Naive thymus-derived CD4-positive, alpha-beta T cell (primary cell): ENCODE measurements at regions not wholly inside any gene's neighbourhood (a gene's known extent, or its start where the extent isn't known, plus 50 kb on each side); places are given as distances from the start of the nearest gene placed in this dataset.

Source experiments
- ATAC-seq: fragments of 150-1000 bp; cut with Tn5 transposase; 2 replicates; pipeline ENCODE4 v1.10.0; 2021; ENCODE audit warnings: mild to moderate bottlenecking, moderate library complexity
- CTCF ChIA-PET: fragments of 350-600 bp; sonication (Branson Sonifier 250); formaldehyde crosslinking; loops from one replicate; lab custom pipeline; 2021; ENCODE audit warnings: antibody characterized with exemption; lab: Charles Lee
- POLR2A ChIA-PET: fragments of 350-600 bp; sonication (Branson Sonifier 250); formaldehyde crosslinking; loops from one replicate; lab custom pipeline; 2021; ENCODE audit warnings: antibody characterized with exemption, inconsistent platforms; lab: Charles Lee
- DNase-seq, 9 donors: peaks; one replicate each; pipeline versions ENCODE4 v3.0.0 to v3.0.0-alpha.2; 2020 to 2022; ENCODE audit warnings: mixed read lengths in 1 of 9
- H3K27ac ChIP-seq: one replicate; pipeline ENCODE4 v1.7.0; 2013; ENCODE audit warnings: mild to moderate bottlenecking, low read depth, low read length, moderate library complexity
- H3K27me3 ChIP-seq, 2 donors: one replicate each; pipeline ENCODE4 v1.7.0; 2013; ENCODE audit warnings: low read length in 2 of 2, mild to moderate bottlenecking in 2 of 2, moderate library complexity in 2 of 2; ENCODE audit not compliant: control insufficient read depth in 2 of 2, insufficient read depth in 2 of 2
- H3K36me3 ChIP-seq, 3 experiments: 1 replicate in 2 of 3; 2 replicates in 1 of 3; pipeline ENCODE4 v1.7.0; 2013; ENCODE audit warnings: low read length in 3 of 3, mild to moderate bottlenecking in 3 of 3, moderate library complexity in 1 of 3; ENCODE audit not compliant: insufficient read depth in 3 of 3, control insufficient read depth in 2 of 3
- H3K4me1 ChIP-seq, 2 donors: one replicate each; pipeline ENCODE4 v1.7.0; 2013; ENCODE audit warnings: low read length in 2 of 2, mild to moderate bottlenecking in 2 of 2, moderate library complexity in 1 of 2; ENCODE audit not compliant: control insufficient read depth in 2 of 2, insufficient read depth in 2 of 2
- H3K4me3 ChIP-seq: 2 replicates; pipeline ENCODE4 v1.7.0; 2013; ENCODE audit warnings: mild to moderate bottlenecking, low read length
- H3K9me3 ChIP-seq, 3 experiments: 1 replicate in 2 of 3; 2 replicates in 1 of 3; pipeline ENCODE4 v1.7.0; 2013; ENCODE audit warnings: low read length in 3 of 3; ENCODE audit not compliant: control insufficient read depth in 2 of 3
- H3K27ac Mint-ChIP-seq, 9 donors: one replicate each; pipeline ENCODE4 v1.8.0; 2020 to 2022; ENCODE audit warnings: mixed read lengths in 9 of 9, mild to moderate bottlenecking in 8 of 9, moderate library complexity in 5 of 9, inconsistent platforms in 2 of 9
- H3K27me3 Mint-ChIP-seq, 5 donors: one replicate each; pipeline ENCODE4 v1.8.0; 2021 to 2022; ENCODE audit warnings: mixed read lengths in 5 of 5, mild to moderate bottlenecking in 1 of 5
- H3K36me3 Mint-ChIP-seq, 5 donors: one replicate each; pipeline ENCODE4 v1.8.0; 2020 to 2022; ENCODE audit warnings: mixed read lengths in 5 of 5, mild to moderate bottlenecking in 3 of 5, inconsistent platforms in 1 of 5
- H3K4me1 Mint-ChIP-seq, 7 donors: one replicate each; pipeline ENCODE4 v1.8.0; 2020 to 2022; ENCODE audit warnings: mixed read lengths in 7 of 7, mild to moderate bottlenecking in 3 of 7, inconsistent platforms in 1 of 7
- H3K4me3 Mint-ChIP-seq, 10 donors: one replicate each; pipeline ENCODE4 v1.8.0; 2020 to 2022; ENCODE audit warnings: mild to moderate bottlenecking in 10 of 10, mixed read lengths in 10 of 10, moderate library complexity in 6 of 10, inconsistent platforms in 2 of 10
- H3K9me3 Mint-ChIP-seq, 11 donors: one replicate each; pipeline ENCODE4 v1.8.0; 2020 to 2022; ENCODE audit warnings: mixed read lengths in 11 of 11, mild to moderate bottlenecking in 4 of 11, inconsistent platforms in 1 of 11, moderate library complexity in 1 of 11
- intact Hi-C, 2 donors: fragments of 100-400 bp; cut with micrococcal nuclease; formaldehyde crosslinking; loops; one replicate each; pipeline ENCODE4 v1.15.1; 2023

GRCh38 chr4:15232366-15233263, 195.2 kb upstream of the C1QTNF7 start:
- peaks cover 24 to 39% (median 35%) of the 10 kb centered on the region in 7 donors for H3K4me1 Mint-ChIP-seq
- intact Hi-C loops = loop anchor here in 1 of 2 donors (1.0 to 10.0 kb wide), 4 partner anchors 169 to 1578 kb away; partner anchors contain the start of genes CPEB2 and TAPT1
- no peaks in the 10 kb centered on the region for H3K27me3 ChIP-seq
- ChIA-PET POLR2A (interaction anchor here (0.7 kb wide), 1 partner anchor 11 kb away, joined by 3 read pairs; no protein-coding TSS in a partner anchor), CTCF (interaction anchor here (0.6 to 9.4 kb wide), 9 partner anchors 9 to 418 kb away, joined by 3 to 113 read pairs (median 4); no protein-coding TSS in a partner anchor)
- no peaks in the 10 kb centered on the region for H3K9me3 ChIP-seq
- DNase-seq = no peak
- no peak for ATAC-seq
- H3K27ac Mint-ChIP-seq = peak overlapping the region in 8 of 9 donors; percentile 39 to 90 (median 76)
- no peaks in the 10 kb centered on the region for H3K9me3 Mint-ChIP-seq
- no peaks in the 10 kb centered on the region for H3K36me3 ChIP-seq
- peak overlapping the region; percentile 4 for H3K27ac ChIP-seq
- H3K4me1 ChIP-seq = peaks cover 0 to 27% of the 10 kb centered on the region in 2 donors
- H3K4me3 Mint-ChIP-seq = peak overlapping the region; percentile 50 to 82 (median 67)
- peak overlapping the region; percentile 41 for H3K4me3 ChIP-seq
- H3K27me3 Mint-ChIP-seq = no peaks in the 10 kb centered on the region
- H3K36me3 Mint-ChIP-seq = no peaks in the 10 kb centered on the region

- H3K9me3 ChIP-seq = no peaks in the 10 kb centered on the region
- H3K36me3 ChIP-seq = no peaks in the 10 kb centered on the region
- Mint-ChIP-seq H3K9me3 (no peaks in the 10 kb centered on the region), H3K4me1 (peaks cover 24 to 39% (median 35%) of the 10 kb centered on the region in 7 donors), H3K36me3 (no peaks in the 10 kb centered on the region), H3K4me3 (peak overlapping the region; percentile 50 to 82 (median 68)), H3K27me3 (no peaks in the 10 kb centered on the region), H3K27ac (peak overlapping the region; percentile 1 to 90 (median 75))
- peak in 3 of 9 donors; percentile 2 to 22 (median 9) for DNase-seq
- intact Hi-C loops = loop anchor here in 1 of 2 donors (1.0 to 10.0 kb wide), 4 partner anchors 168 to 1578 kb away; partner anchors contain the start of genes CPEB2 and TAPT1
- peak overlapping the region; percentile 4 for H3K27ac ChIP-seq
- ATAC-seq = peak; percentile 6
- peak overlapping the region; percentile 41 for H3K4me3 ChIP-seq
- CTCF ChIA-PET = interaction anchor here (0.6 to 9.4 kb wide), 8 partner anchors 9 to 720 kb away, joined by 3 to 113 read pairs (median 4); no protein-coding TSS in a partner anchor
- POLR2A ChIA-PET = interaction anchor here (0.7 kb wide), 1 partner anchor 10 kb away, joined by 3 read pairs; no protein-coding TSS in a partner anchor
- peaks cover 0 to 27% of the 10 kb centered on the region in 2 donors for H3K4me1 ChIP-seq
- H3K27me3 ChIP-seq = no peaks in the 10 kb centered on the region
These were observed 194.6 kb upstream of the C1QTNF7 start for GRCh38 chr4:15233264-15233597.

- ChIA-PET POLR2A (interaction anchor here (0.7 kb wide), 1 partner anchor 10 kb away, joined by 3 read pairs; no protein-coding TSS in a partner anchor), CTCF (interaction anchor here (0.8 to 9.4 kb wide), 5 partner anchors 168 to 720 kb away, joined by 3 to 113 read pairs (median 4); no protein-coding TSS in a partner anchor)
- Mint-ChIP-seq H3K27ac (peak overlapping the region; percentile 1 to 90 (median 75)), H3K4me1 (peaks cover 25 to 39% (median 35%) of the 10 kb centered on the region in 7 donors), H3K4me3 (peak overlapping the region; percentile 50 to 82 (median 68)), H3K9me3 (no peaks in the 10 kb centered on the region), H3K36me3 (no peaks in the 10 kb centered on the region), H3K27me3 (no peaks in the 10 kb centered on the region)
- Histone ChIP-seq H3K36me3 (no peaks in the 10 kb centered on the region), H3K27ac (peak overlapping the region; percentile 4), H3K4me1 (peaks cover 0 to 27% of the 10 kb centered on the region in 2 donors), H3K9me3 (no peaks in the 10 kb centered on the region), H3K27me3 (no peaks in the 10 kb centered on the region), H3K4me3 (peak overlapping the region; percentile 41)
- intact Hi-C loops = loop anchor here in 1 of 2 donors (1.0 to 10.0 kb wide), 4 partner anchors 168 to 1579 kb away; partner anchors contain the start of genes CPEB2 and TAPT1
- ATAC-seq (peak; percentile 42), DNase-seq (peak in 6 of 9 donors; percentile 13 to 23 (median 20))
These were observed 194.2 kb upstream of the C1QTNF7 start for GRCh38 chr4:15233626-15234025.

GRCh38 chr4:15234116-15234855, 193.5 kb upstream of the C1QTNF7 start:
- CTCF ChIA-PET = interaction anchor here (9.4 kb wide), 1 partner anchor 223 kb away, joined by 113 read pairs; no protein-coding TSS in a partner anchor

GRCh38 chr4:15234856-15235126, 193.0 kb upstream of the C1QTNF7 start:
- Mint-ChIP-seq H3K4me3 (peak overlapping the region in 1 of 10 donors; percentile 80), H3K27me3 (no peaks in the 10 kb centered on the region), H3K4me1 (peaks cover 25 to 39% (median 35%) of the 10 kb centered on the region in 7 donors), H3K36me3 (no peaks in the 10 kb centered on the region), H3K27ac (peak overlapping the region in 1 of 9 donors; percentile 73), H3K9me3 (no peaks in the 10 kb centered on the region)
- intact Hi-C loops = loop anchor here in 1 of 2 donors (5.0 to 10.0 kb wide), 3 partner anchors 232 to 1580 kb away; partner anchors contain the start of genes CPEB2 and TAPT1
- POLR2A ChIA-PET = no interaction called here
- H3K4me1 ChIP-seq = peaks cover 0 to 27% of the 10 kb centered on the region in 2 donors
- CTCF ChIA-PET = interaction anchor here (0.6 to 9.4 kb wide), 2 partner anchors 222 to 775 kb away, joined by 3 to 113 read pairs; no protein-coding TSS in a partner anchor
- H3K36me3 ChIP-seq = no peaks in the 10 kb centered on the region
- no peak for ATAC-seq
- no peaks in the 10 kb centered on the region for H3K27me3 ChIP-seq
- H3K4me3 ChIP-seq = no peak overlapping the region
- H3K9me3 ChIP-seq = no peaks in the 10 kb centered on the region
- DNase-seq = no peak
- H3K27ac ChIP-seq = no peak overlapping the region

More at GRCh38 chr4:15234116-15234855, 193.5 kb upstream of the C1QTNF7 start:
- H3K9me3 Mint-ChIP-seq = no peaks in the 10 kb centered on the region
- no peak overlapping the region for H3K4me3 ChIP-seq
- no peaks in the 10 kb centered on the region for H3K27me3 ChIP-seq
- H3K4me1 Mint-ChIP-seq = peaks cover 25 to 39% (median 35%) of the 10 kb centered on the region in 7 donors
- H3K4me1 ChIP-seq = peaks cover 0 to 27% of the 10 kb centered on the region in 2 donors
- H3K9me3 ChIP-seq = no peaks in the 10 kb centered on the region
- DNase-seq (peak in 4 of 9 donors; percentile 4 to 9 (median 8)), ATAC-seq (peak; percentile 61)
- no peaks in the 10 kb centered on the region for H3K27me3 Mint-ChIP-seq
- H3K27ac ChIP-seq = no peak overlapping the region
- H3K36me3 Mint-ChIP-seq = no peaks in the 10 kb centered on the region
- peak overlapping the region; percentile 34 to 82 (median 68) for H3K4me3 Mint-ChIP-seq
- intact Hi-C loops = loop anchor here in 1 of 2 donors (5.0 to 10.0 kb wide), 3 partner anchors 232 to 1579 kb away; partner anchors contain the start of genes CPEB2 and TAPT1
- POLR2A ChIA-PET = no interaction called here
- H3K27ac Mint-ChIP-seq = peak overlapping the region in 8 of 9 donors; percentile 5 to 90 (median 74)
- H3K36me3 ChIP-seq = no peaks in the 10 kb centered on the region
